ENCODE measurements at regions not wholly inside any gene's neighbourhood (a gene's known extent, or its start where the extent isn't known, plus 50 kb on each side); places are given as distances from the start of the nearest gene placed in this dataset.

DNA sequence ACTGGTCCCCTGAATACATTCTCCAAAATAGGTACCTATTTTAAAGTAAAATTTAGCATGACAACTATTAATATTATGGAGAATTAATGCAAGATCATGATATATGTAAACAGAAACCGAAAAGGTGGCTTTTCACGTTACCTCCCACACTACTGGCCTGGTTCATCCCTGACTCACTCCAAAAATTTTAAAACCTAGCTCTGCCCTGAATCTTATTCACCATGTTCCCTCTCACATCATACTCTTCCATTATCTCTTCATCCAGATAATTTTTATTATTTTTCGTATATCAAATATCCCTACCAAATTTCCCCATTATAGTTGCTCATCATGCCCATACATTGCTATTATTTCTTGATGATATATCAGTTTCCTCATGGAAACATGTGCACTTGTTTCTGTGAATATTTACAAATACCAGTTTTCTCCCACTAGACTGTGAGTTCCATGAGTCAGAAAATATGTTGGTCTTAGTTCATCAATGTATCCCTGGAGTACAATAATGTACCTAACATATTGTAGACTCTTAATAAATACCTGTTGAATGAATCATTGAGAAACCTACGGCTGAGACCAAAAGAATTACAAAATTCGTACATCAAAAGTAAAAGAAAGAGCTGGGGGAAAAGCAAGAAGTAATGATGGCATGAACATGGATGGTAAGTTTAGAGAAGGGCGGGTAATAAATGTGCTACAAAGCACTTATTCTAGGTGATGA, 360.1 kb upstream of the CHAC2 start:
- TF ChIP-seq EZH2 (IDR thresholded peaks at IDR 0.05; ENCODE audit: insufficient read depth, poor library complexity, severe bottlenecking) = no peak
- TF ChIP-seq EZH2phosphoT487 (IDR thresholded peaks at IDR 0.05; ENCODE audit: insufficient read depth, low read depth) = no peak

All from GM23248 (cell line).